ENCODE measurements at regions not wholly inside any gene's neighbourhood (a gene's known extent, or its start where the extent isn't known, plus 50 kb on each side); places are given as distances from the start of the nearest gene placed in this dataset.
"Not testable (repeated sequence)": the region's sequence is repeated elsewhere in the genome, so short reads cannot be mapped to it uniquely, and the experiment has no call there.

- Histone ChIP-seq H3K27me3 (ENCODE audit: insufficient read depth, poor library complexity, severe bottlenecking) (no peaks in the 10 kb centered on the region), H3K4me3 (ENCODE audit: severe bottlenecking) (no peak overlapping the region), H3K36me3 (ENCODE audit: low read depth) (no peaks in the 10 kb centered on the region), H3K4me1 (ENCODE audit: insufficient read depth, poor library complexity, severe bottlenecking) (no peaks in the 10 kb centered on the region), H3K9me3 (ENCODE audit: severe bottlenecking) (no peaks in the 10 kb centered on the region), H3K27ac (ENCODE audit: poor library complexity, severe bottlenecking) (no peak overlapping the region)
- no peak for ATAC-seq (ENCODE audit: low read depth)
- no peak for DNase-seq (ENCODE audit: low spot score)
- TF ChIP-seq CTCF (IDR thresholded peaks at IDR 0.05; ENCODE audit: poor library complexity, severe bottlenecking) = no peak
Measured at GRCh38 chr11:134941326-134941725, 529.3 kb upstream of the B3GAT1 start.

- Histone ChIP-seq H3K9me3 (ENCODE audit: severe bottlenecking) (no peaks in the 10 kb centered on the region), H3K27me3 (ENCODE audit: insufficient read depth, poor library complexity, severe bottlenecking) (no peaks in the 10 kb centered on the region), H3K4me3 (ENCODE audit: severe bottlenecking) (no peak overlapping the region), H3K4me1 (ENCODE audit: insufficient read depth, poor library complexity, severe bottlenecking) (no peaks in the 10 kb centered on the region), H3K27ac (ENCODE audit: poor library complexity, severe bottlenecking) (no peak overlapping the region), H3K36me3 (ENCODE audit: low read depth) (no peaks in the 10 kb centered on the region)
- TF ChIP-seq CTCF (IDR thresholded peaks at IDR 0.05; ENCODE audit: poor library complexity, severe bottlenecking) = no peak
- DNase-seq (ENCODE audit: low spot score) (no peak), ATAC-seq (ENCODE audit: low read depth) (no peak)
Measured at GRCh38 chr11:134940441-134941126, 528.5 kb upstream of the B3GAT1 start.

- Histone ChIP-seq H3K9me3 (ENCODE audit: severe bottlenecking) (no peaks in the 10 kb centered on the region), H3K4me1 (ENCODE audit: insufficient read depth, poor library complexity, severe bottlenecking) (no peaks in the 10 kb centered on the region), H3K27ac (ENCODE audit: poor library complexity, severe bottlenecking) (no peak overlapping the region), H3K27me3 (ENCODE audit: insufficient read depth, poor library complexity, severe bottlenecking) (no peaks in the 10 kb centered on the region), H3K4me3 (ENCODE audit: severe bottlenecking) (no peak overlapping the region), H3K36me3 (ENCODE audit: low read depth) (no peaks in the 10 kb centered on the region)
- no peak for ATAC-seq (ENCODE audit: low read depth)
- no peak for TF ChIP-seq CTCF (IDR thresholded peaks at IDR 0.05; ENCODE audit: poor library complexity, severe bottlenecking)
- DNase-seq (ENCODE audit: low spot score) = no peak
Measured at GRCh38 chr11:134939905-134940304, 527.9 kb upstream of the B3GAT1 start.

GRCh38 chr11:134939031-134939430 lies 527.0 kb upstream of the B3GAT1 start:
- Histone ChIP-seq H3K27ac (ENCODE audit: poor library complexity, severe bottlenecking) (no peak overlapping the region), H3K9me3 (ENCODE audit: severe bottlenecking) (no peaks in the 10 kb centered on the region), H3K27me3 (ENCODE audit: insufficient read depth, poor library complexity, severe bottlenecking) (no peaks in the 10 kb centered on the region), H3K4me1 (ENCODE audit: insufficient read depth, poor library complexity, severe bottlenecking) (no peaks in the 10 kb centered on the region), H3K36me3 (ENCODE audit: low read depth) (no peaks in the 10 kb centered on the region), H3K4me3 (ENCODE audit: severe bottlenecking) (no peak overlapping the region)
- ATAC-seq (ENCODE audit: low read depth) (no peak), DNase-seq (ENCODE audit: low spot score) (no peak)
- TF ChIP-seq CTCF (IDR thresholded peaks at IDR 0.05; ENCODE audit: poor library complexity, severe bottlenecking) = no peak

GRCh38 chr11:134938212-134938611 lies 526.2 kb upstream of the B3GAT1 start:
- Histone ChIP-seq H3K27ac (ENCODE audit: poor library complexity, severe bottlenecking) (no peak overlapping the region), H3K27me3 (ENCODE audit: insufficient read depth, poor library complexity, severe bottlenecking) (no peaks in the 10 kb centered on the region), H3K4me1 (ENCODE audit: insufficient read depth, poor library complexity, severe bottlenecking) (no peaks in the 10 kb centered on the region), H3K36me3 (ENCODE audit: low read depth) (no peaks in the 10 kb centered on the region), H3K4me3 (ENCODE audit: severe bottlenecking) (no peak overlapping the region), H3K9me3 (ENCODE audit: severe bottlenecking) (no peaks in the 10 kb centered on the region)
- DNase-seq (ENCODE audit: low spot score) (no peak), ATAC-seq (ENCODE audit: low read depth) (no peak)
- TF ChIP-seq CTCF (IDR thresholded peaks at IDR 0.05; ENCODE audit: poor library complexity, severe bottlenecking) = no peak

GRCh38 chr11:134937193-134937592 lies 525.2 kb upstream of the B3GAT1 start:
- not testable (repeated sequence) for H3K36me3 ChIP-seq (ENCODE audit: low read depth); H3K4me3 ChIP-seq (ENCODE audit: severe bottlenecking); H3K27ac ChIP-seq (ENCODE audit: poor library complexity, severe bottlenecking); H3K27me3 ChIP-seq (ENCODE audit: insufficient read depth, poor library complexity, severe bottlenecking); H3K9me3 ChIP-seq (ENCODE audit: severe bottlenecking); H3K4me1 ChIP-seq (ENCODE audit: insufficient read depth, poor library complexity, severe bottlenecking); ATAC-seq (ENCODE audit: low read depth); DNase-seq (ENCODE audit: low spot score)
